Renal pelvis (tissue), 1 donor: ENCODE measurements at regions not wholly inside any gene's neighbourhood (a gene's known extent, or its start where the extent isn't known, plus 50 kb on each side); places are given as distances from the start of the nearest gene placed in this dataset.
"Not testable (repeated sequence)": the region's sequence is repeated elsewhere in the genome, so short reads cannot be mapped to it uniquely, and the experiment has no call there.

Experiments used
- DNase-seq: peaks from one replicate; pipeline ENCODE4 v3.0.0-alpha.2; 2013

DNA sequence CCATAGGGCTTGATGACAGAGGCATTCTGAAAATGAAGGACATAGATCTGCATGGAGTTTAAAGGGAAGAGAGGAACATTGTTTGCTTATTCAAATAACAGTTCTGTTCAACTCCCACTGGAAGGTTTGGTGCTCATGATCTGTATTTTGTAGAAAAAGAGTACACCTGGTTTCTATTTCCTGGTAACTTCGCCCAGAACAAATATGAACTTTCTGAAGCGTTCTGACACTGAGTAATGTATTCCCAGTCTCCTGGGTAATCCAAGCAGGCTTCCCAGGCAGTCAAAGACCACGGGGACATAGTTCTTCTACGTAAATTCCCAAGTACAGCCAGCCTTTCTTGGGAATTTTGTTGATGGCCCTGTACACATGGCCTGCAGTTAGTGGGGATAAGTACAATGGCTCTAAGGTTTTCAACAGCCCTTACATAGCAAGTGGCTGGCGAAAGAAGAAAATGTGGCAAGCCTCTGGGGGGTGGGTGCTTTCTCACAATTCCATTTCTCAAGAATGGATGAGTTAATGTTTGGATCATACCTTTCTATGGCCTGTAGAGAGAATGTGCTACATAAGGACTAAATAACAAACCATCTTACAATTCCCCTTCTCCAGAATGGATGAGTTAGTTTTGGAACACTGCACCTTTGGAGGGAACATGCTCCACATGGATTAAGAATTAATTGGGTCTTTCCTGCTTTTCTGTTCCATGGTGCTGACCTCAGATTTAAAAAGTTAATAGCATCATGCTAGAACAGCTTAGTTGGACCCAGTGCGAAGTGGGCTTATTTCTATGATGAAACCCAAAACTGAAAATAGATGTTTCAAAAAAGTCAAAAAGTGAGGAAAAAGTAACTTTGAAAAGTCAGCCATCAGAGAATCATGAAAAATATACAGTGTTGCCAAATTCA lies 52.7 kb downstream of the COL6A6 start:
- no peak for DNase-seq

DNA sequence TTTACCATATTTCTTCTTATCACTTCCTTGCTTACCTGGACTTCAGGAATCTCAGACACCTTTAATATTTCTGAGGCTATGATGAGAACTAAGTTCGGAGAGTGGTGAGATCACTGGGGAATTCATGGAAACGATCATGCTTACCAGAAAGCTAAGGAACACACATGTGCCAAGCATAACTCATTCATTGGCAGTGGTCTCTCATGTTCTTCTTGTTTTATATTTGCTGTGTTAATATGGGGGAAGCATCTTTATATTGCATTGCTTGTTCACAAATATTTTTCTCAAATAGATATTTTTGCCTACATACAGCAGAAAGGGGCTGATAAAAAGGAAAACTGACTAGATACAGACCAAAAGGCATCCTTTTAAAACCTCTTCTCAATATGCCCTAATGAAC lies 55.8 kb downstream of the COL6A6 start:
- DNase-seq = no peak

DNA sequence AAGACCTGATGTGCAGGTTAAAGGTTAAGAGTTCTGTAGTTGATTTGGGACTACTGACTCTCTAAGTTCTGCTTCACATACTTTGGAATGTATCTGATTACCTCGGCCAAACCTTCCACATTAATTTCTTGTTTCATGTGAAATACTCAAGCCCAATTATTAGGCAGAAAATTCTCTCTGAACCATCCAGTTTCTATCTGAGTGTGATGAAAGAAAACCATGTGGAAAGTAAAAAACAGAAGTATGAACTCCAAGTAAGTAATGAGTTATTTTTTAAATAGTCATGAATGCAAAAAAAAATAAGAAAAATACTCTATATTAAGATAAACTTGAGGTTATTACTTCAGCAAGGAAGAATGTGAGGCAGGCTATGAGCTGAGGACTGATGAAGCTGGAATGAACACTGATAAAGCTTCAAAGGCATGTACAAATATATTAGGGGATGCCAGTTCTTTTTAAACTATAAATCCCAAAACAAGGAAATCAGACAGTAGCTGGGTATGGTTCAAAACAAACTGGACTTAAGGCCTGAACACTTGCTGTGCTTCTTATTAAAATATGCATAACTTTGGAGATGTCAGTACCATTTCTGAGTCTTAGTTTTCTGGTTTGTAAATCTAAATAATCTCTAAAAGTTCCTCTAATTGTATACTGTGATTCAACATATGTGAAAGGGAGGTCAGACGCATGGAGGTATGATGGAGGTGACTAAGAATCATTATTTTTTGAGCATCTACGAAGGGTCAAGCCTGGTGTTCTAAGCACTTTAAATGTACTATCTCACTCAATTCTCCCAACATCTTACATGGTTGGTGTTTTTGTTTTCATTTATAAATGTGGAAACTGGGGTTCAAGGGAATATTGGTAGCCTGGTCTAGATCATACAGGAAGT lies 59.6 kb downstream of the COL6A6 start:
- DNase-seq = no peak

DNA sequence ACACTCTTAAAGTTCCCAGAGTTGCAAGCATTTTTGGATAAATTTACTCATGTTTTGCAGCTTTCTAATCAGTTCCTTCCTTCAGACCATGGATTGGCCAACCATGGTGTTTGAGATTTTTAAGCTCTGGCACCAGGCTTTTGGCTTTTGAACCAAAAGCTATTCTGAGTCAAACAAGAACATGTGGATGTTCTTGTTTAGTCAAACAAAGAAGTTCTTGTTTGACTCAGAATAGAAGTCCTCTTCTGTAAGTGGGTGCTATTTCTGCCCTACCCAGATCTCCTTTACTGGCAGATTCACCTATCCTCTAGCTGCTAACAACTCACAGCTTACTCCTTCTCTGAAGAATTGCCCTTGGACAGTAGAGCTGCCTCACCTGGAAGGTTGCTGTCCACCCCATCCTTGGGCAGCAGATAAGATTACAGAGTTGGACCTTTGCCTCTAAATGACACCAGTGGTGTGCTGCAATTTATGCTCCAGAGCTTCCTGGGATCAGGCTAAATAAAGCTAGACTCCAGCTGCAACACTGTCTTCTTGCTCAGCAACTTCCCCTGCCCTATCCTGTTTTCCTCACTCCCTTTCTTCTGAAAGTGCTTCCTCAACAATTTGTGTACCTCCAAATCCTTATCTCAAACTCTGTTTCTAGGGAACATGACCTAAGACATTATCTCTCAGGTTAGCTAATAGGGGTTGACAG lies 65.6 kb downstream of the COL6A6 start:
- DNase-seq = no peak

DNA sequence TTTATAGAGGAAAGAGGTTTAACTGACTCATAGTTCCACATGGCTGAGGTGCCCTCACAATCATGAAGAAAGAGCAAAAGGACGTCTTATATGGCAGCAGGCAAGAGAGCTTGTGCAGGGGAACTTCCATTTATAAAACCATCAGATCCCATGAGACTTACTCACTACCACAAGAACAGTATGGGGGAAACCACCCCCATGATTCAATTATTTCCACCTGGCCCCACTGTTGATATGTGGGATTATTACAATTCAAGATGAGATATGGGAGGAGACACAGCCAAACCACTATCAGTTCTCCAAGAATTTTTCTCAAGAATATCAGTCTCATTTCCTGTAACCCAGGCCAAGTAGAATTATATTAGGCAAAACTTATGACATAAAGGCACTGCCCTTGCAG lies 77.8 kb downstream of the COL6A6 start:
- not testable (repeated sequence) for DNase-seq

DNA sequence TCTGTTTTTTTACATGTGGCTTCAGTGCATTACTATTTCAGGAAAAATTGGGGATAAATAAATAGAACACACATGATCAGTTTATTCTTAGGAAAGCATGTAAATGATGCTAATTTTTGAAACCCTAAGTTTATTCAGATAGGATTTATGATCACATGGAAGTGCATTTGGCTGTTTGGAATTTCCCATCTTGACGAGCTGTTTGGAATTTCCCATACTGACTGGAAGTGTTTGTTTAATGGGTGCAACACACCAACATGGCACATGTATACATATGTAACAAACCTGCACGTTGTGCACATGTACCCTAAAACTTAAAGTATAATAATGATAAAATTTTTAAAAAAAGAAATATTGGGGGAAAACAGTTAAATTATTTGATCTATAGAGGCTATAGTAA lies 79.5 kb downstream of the COL6A6 start:
- DNase-seq = no peak

DNA sequence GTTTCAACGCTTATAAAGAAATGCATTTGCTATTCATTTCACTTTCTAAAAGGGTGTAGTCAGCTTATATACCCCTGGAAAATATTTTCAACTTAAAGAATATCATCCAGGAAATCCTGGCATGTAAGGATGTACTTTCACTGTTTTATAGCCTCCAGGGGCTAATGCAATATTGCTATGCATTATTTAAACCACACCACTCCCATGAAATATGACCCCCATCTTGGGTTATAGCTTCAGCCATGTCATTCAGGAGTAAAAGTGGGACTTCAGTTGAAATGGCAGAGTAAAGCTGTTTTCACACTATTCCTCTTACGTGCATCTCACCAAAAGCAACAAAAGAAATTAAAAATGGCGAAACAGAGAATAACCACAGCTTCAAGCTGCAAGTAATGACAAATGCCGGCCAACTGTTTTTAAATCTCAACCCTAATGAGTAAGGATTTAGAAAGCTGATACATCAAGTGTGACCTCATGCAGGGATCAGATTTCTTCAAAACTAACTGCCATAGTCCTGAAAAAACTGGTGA lies 84.5 kb downstream of the COL6A6 start:
- peak; percentile 26 for DNase-seq

DNA sequence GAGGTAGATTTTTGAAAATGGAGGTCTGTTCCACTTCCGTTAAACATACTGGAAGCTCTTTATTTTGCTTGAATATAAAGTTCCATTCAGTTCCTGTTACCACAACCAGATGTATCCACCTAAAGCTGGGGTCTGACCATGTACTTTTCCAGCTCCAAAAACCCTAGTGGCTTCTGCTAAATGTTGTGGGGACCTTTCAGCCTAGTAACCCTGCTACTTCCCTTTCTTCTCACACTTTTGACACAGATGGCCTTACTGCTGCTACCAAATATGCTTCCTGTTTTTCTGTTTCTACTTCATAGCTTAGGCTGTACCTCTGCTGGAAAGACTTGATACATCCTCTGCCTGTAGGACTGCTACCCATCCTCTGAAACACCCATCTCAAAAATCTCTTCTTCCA lies 87.8 kb downstream of the COL6A6 start:
- no peak for DNase-seq

DNA sequence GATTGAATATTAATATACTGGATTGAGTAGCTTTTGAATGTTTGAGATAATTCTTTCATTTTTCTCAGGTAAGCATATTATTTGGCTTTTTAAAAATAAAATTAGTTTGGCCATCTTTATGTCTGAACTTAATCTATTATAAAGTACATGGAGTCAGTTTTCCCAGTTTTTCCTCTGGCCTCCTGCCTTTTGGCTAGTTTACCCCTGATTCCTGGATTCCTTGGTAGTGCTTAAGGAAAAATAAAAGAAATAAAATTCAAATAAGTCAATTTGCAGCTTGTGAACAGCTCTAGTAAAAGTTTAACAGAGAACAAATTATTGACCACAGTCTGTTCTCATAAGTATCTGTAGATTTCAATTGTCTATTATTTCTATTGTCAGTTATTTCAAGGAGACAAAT lies 89.4 kb downstream of the COL6A6 start:
- no peak for DNase-seq

DNA sequence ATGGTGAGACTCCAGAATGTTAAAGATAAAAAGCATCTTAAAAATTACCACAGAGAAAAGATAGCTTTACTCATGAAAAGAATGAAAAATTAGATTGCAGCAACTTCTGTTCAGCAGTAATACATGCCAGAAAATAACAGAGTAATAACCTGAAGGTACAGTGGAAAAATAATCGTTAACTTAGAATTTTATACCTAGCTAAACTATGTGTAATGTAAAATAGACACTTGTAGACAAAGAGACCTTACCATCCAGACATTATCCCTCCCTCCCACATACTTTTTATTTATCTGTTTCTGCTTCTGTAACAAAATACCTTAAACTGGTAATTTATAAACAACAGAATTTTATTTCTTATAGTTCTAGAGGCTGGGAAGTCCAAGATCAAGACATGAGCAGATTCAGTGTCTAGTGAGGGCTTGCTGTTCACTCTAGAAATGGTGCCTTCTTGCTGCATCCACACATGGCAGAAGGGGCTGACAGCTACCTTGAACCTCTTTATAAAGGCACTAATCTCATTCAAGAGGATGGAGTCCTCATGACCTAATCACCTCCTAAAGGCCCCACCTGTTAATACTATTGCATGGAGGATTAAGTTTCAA lies 90.7 kb downstream of the COL6A6 start:
- no peak for DNase-seq

DNA sequence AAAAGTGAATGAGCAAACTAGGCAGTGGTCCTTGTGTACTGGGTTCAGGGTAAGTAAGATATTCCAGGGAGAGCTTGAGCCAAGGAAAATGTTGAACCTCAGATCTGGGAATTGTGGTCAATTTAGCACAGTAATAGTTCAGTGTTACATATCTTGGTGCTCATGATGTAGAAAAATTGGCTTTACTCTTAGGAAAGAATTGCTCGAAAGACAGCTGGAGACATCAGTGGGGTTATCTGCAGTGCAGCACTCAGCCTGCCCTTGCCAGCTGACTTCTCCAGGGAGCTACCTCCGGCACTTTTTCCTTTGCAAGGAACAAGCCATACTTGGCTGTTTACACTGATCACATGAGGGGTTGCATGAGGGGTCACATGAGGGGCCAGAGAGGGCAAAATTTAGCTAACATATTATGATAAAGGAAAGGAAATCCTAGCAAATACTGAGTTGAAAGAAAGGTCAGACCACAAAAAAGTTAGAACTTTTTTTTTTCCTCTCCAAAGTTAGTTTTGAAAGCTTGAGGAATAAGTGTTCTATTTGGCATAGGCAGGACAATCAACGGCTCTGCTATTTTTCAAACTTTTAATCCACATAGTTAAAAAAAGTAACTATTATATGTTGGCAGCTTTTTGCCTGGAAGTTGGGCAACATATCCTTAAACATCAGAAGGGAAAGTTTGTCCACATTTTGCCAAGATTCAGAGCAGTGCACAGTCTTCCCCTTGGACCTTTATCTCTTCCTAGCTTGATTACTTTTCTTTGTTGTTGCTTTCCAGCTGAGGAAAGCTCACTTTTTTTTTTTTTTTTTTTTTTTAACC lies 92.4 kb downstream of the COL6A6 start:
- peak; percentile 20 for DNase-seq

DNA sequence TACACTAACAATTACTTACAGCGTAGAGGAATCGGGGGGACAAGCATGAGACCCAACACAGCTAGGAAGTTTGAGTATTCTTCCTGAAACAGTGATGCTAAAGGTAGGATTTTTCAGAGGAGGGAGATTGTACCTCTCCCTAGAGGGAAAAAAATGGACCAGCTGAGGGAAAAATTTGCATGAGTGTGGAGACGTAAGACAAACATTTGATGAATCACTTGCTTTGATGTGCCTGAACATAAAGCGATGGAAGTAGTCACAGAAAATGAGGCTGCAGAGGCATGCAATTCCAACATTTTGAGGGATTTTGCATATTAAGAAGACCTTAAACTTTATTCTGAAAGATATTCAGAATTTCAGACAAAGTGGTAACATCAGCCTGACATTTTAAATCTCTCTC lies 102.2 kb downstream of the COL6A6 start:
- no peak for DNase-seq

DNA sequence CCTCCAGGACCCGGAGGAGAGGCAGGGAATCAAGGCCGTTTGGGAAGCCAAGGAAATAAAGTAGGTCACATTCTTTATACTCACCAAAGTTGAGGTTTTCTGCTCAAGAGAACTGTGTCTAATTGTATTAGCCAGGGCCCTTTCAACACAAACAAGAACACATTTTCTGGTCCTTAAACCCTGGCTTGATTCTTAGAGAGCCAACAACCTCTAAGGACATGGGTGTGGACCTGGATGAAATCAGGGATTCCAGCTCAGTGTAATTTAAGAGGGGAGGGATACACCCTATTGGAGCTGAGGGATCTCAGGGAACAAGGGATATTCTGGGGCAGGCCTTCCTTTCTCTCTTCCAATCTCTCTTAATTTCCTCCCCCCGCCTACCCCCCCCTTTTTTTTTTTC lies 104.8 kb downstream of the COL6A6 start:
- no peak for DNase-seq

DNA sequence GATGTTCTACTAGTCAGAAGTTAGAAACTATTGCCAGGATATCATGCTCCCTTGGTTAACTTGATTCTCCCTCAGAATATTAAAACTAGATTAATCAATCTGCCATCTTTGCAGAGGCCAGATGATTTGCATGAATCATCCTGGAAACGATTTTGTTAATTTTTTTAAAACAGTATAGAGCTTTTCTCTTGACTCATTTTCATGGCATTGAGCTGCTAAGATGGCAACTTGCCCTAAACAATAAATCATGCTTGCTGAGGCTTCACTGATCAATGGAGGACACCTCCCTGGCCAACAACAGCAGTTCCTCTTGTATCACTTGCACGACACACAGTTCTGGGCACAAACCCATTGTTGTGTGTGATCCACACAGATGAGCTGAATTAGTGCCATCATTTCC lies 109.1 kb downstream of the COL6A6 start:
- DNase-seq = no peak

DNA sequence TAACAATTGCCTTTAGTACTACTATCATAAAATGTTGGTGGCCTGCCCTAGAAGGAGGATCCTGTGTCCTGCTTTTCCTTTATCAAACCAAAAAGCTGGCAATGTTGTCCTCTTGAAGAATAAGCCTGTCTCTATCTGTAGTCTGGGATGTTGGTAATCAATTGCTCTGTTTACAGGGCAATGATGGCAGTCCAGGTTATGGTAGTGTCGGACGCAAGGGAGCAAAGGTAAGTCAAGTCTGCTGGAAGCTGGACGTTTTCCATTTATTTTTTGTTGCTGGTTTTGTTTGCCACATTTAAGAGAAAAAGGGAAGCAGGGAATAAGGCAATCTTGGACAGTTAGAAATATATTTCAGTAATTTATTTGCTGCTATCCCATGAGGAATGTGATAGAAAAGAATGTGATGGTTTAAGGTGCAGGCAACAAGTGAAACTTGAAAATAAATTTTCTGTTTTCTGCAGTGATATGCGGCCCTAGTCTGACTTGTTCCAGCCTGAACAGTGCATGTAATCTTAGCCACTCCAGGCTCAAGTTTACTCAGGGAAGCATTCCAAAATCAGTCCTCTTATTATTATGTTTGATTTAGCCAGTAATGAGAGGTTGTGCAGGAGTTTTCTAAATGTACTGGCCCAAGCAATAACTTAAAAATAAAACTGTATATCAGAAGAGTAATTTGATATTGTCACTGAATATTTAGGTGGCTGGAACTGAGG lies 110.3 kb downstream of the COL6A6 start:
- DNase-seq = no peak

DNA sequence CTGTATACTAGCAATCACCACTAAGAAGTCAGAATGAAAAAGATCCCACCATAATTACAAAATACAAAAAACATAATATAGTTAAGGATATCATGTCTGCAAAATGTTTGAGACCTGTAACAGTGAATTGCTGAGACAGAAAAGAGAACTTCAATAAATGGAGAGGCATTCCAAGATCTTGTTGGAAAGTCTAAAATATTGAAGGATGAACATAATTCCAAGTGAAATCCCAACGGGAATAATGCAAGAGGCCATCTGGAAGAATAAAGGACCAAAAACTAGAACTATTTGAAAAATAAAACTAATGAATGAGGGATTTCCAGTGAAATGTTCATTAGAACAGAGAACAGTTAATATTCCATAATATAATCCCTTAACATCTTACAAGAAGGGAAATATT lies 110.9 kb downstream of the COL6A6 start:
- no peak for DNase-seq
